ENCODE measurements at regions not wholly inside any gene's neighbourhood (a gene's known extent, or its start where the extent isn't known, plus 50 kb on each side); places are given as distances from the start of the nearest gene placed in this dataset.

- TF ChIP-seq HDGF (IDR thresholded peaks at IDR 0.05; ENCODE audit: borderline replicate concordance) (no peak), ZNF384 (IDR thresholded peaks at IDR 0.05) (no peak), PKNOX1 (IDR thresholded peaks at IDR 0.05) (no peak), SP1 (IDR thresholded peaks at IDR 0.05) (no peak), FOXK2 (IDR thresholded peaks at IDR 0.05) (no peak), SUZ12 (IDR thresholded peaks at IDR 0.05) (no peak), FOXM1 (IDR thresholded peaks at IDR 0.05; ENCODE audit: borderline replicate concordance) (no peak), L3MBTL2 (conservative IDR thresholded peaks at IDR 0.05) (no peak), ELF4 (IDR thresholded peaks at IDR 0.05) (no peak), NFRKB (IDR thresholded peaks at IDR 0.05) (no peak), BHLHE40 (IDR thresholded peaks at IDR 0.05; ENCODE audit: borderline replicate concordance) (no peak), ARNT (IDR thresholded peaks at IDR 0.05) (no peak), TARDBP (IDR thresholded peaks at IDR 0.05) (no peak)
These were observed 81.3 kb upstream of the PRMT8 start for GRCh38 chr12:3409662-3410061.

Data from HEK293T (cell line).